ENCODE measurements at regions not wholly inside any gene's neighbourhood (a gene's known extent, or its start where the extent isn't known, plus 50 kb on each side); places are given as distances from the start of the nearest gene placed in this dataset.

- H3K4me3 ChIP-seq (ENCODE audit: low read depth, low read length), result no peak overlapping the region
- no peak for DNase-seq (ENCODE audit: low read depth)
- TF ChIP-seq CTCF (conservative IDR thresholded peaks at IDR 0.05; ENCODE audit: low read depth, low read length), result no peak
These were observed 115.0 kb upstream of the TLL1 start for GRCh38 chr4:165758086-165758485.

GRCh38 chr4:165760182-165760581 is 112.9 kb upstream of the TLL1 start:
- no peak overlapping the region for H3K4me3 ChIP-seq (ENCODE audit: low read depth, low read length)
- no peak for TF ChIP-seq CTCF (conservative IDR thresholded peaks at IDR 0.05; ENCODE audit: low read depth, low read length)

GRCh38 chr4:165761963-165762362 is 111.1 kb upstream of the TLL1 start:
- no peak overlapping the region for H3K4me3 ChIP-seq (ENCODE audit: low read depth, low read length)
- no peak for TF ChIP-seq CTCF (conservative IDR thresholded peaks at IDR 0.05; ENCODE audit: low read depth, low read length)
- no peak for DNase-seq (ENCODE audit: low read depth)

More at GRCh38 chr4:165760182-165760581, 112.9 kb upstream of the TLL1 start:
- no peak for DNase-seq (ENCODE audit: low read depth)

GRCh38 chr4:165763640-165764039 is 109.4 kb upstream of the TLL1 start:
- TF ChIP-seq CTCF (conservative IDR thresholded peaks at IDR 0.05; ENCODE audit: low read depth, low read length), result no peak
- DNase-seq (ENCODE audit: low read depth), result no peak

GRCh38 chr4:165765053-165765452 is 108.0 kb upstream of the TLL1 start:
- no peak for TF ChIP-seq CTCF (conservative IDR thresholded peaks at IDR 0.05; ENCODE audit: low read depth, low read length)
- peak; percentile 15 for DNase-seq (ENCODE audit: low read depth)
- H3K4me3 ChIP-seq (ENCODE audit: low read depth, low read length), result no peak overlapping the region

More at GRCh38 chr4:165763640-165764039, 109.4 kb upstream of the TLL1 start:
- no peak overlapping the region for H3K4me3 ChIP-seq (ENCODE audit: low read depth, low read length)

- no peak for TF ChIP-seq CTCF (conservative IDR thresholded peaks at IDR 0.05; ENCODE audit: low read depth, low read length)
- no peak overlapping the region for H3K4me3 ChIP-seq (ENCODE audit: low read depth, low read length)
These were observed 107.0 kb upstream of the TLL1 start for GRCh38 chr4:165766018-165766417.

GRCh38 chr4:165766976-165767375 is 106.1 kb upstream of the TLL1 start:
- H3K4me3 ChIP-seq (ENCODE audit: low read depth, low read length), result no peak overlapping the region
- no peak for DNase-seq (ENCODE audit: low read depth)
- TF ChIP-seq CTCF (conservative IDR thresholded peaks at IDR 0.05; ENCODE audit: low read depth, low read length), result no peak

More at GRCh38 chr4:165766018-165766417, 107.0 kb upstream of the TLL1 start:
- no peak for DNase-seq (ENCODE audit: low read depth)
